ENCODE measurements at regions not wholly inside any gene's neighbourhood (a gene's known extent, or its start where the extent isn't known, plus 50 kb on each side); places are given as distances from the start of the nearest gene placed in this dataset.

GRCh38 chr17:16873174-16874035, 98.5 kb downstream of the TNFRSF13B start:
- TF ChIP-seq CTCF (IDR thresholded peaks at IDR 0.05 in 2 of 3, conservative IDR thresholded peaks at IDR 0.05 in 1 of 3; ENCODE audit: borderline replicate concordance in 1 of 3, insufficient read depth in 1 of 3, low read depth in 2 of 3, low read length in 2 of 3) (peak; percentile 76 to 94 (median 93)), POLR2A (IDR thresholded peaks at IDR 0.05; ENCODE audit: borderline replicate concordance, extremely low read depth, insufficient read depth, insufficient read length) (no peak)

Measured in HCT116 (cell line).